Gastroesophageal sphincter (tissue), 3 donors: ENCODE measurements at regions not wholly inside any gene's neighbourhood (a gene's known extent, or its start where the extent isn't known, plus 50 kb on each side); places are given as distances from the start of the nearest gene placed in this dataset.

ENCODE experiments used
- POLR2A ChIP-seq, 2 donors: fragments of 450-650 bp; IDR thresholded peaks; one replicate each; pipeline ENCODE4 v1.6.1; 2017; ENCODE audit warnings: antibody characterized with exemption in 2 of 2, mild to moderate bottlenecking in 2 of 2, moderate library complexity in 1 of 2
- POLR2AphosphoS5 ChIP-seq: sonication (generic); formaldehyde crosslinking; IDR thresholded peaks from one replicate; pipeline ENCODE4 v1.6.1; 2017; ENCODE audit warnings: antibody characterized with exemption
- TF ChIP-seq, protein P1 (sequence below), 4 experiments: fragments of 200-600 bp in 2 of 4; fragments of 450-650 bp in 2 of 4; sonication (generic) in 1 of 4; IDR thresholded peaks; one replicate each; pipeline ENCODE4 v1.5.1; 2017 to 2019; ENCODE audit warnings: antibody characterized with exemption in 4 of 4, mild to moderate bottlenecking in 2 of 4, moderate library complexity in 2 of 4

DNA sequence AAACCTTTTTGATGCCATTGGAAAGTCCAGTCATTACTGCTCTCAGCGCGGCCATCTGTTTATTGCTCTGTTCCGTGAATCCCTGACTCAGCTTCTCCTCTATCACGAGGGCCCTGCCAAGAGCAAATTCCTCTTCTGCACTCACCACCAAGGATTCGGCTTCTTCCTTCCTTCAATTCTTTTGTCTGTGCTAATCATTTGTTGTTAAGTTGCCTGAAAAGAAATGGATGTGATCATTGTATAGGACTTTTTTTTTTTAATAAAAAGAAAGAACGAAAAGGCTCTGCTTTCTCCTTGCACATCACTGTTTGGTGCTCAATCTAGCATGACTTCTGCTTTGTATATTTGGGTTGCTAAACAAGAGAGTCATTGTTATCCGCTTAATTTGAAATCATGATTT is 128.7 kb upstream of the PIK3R1 start:
- TF ChIP-seq, protein P1, sequence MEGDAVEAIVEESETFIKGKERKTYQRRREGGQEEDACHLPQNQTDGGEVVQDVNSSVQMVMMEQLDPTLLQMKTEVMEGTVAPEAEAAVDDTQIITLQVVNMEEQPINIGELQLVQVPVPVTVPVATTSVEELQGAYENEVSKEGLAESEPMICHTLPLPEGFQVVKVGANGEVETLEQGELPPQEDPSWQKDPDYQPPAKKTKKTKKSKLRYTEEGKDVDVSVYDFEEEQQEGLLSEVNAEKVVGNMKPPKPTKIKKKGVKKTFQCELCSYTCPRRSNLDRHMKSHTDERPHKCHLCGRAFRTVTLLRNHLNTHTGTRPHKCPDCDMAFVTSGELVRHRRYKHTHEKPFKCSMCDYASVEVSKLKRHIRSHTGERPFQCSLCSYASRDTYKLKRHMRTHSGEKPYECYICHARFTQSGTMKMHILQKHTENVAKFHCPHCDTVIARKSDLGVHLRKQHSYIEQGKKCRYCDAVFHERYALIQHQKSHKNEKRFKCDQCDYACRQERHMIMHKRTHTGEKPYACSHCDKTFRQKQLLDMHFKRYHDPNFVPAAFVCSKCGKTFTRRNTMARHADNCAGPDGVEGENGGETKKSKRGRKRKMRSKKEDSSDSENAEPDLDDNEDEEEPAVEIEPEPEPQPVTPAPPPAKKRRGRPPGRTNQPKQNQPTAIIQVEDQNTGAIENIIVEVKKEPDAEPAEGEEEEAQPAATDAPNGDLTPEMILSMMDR (IDR thresholded peaks at IDR 0.05) = no peak
- TF ChIP-seq POLR2AphosphoS5 (peak; percentile 25), POLR2A (IDR thresholded peaks at IDR 0.05) (no peak)
